H1 (cell line): ENCODE measurements at regions not wholly inside any gene's neighbourhood (a gene's known extent, or its start where the extent isn't known, plus 50 kb on each side); places are given as distances from the start of the nearest gene placed in this dataset.

Experiments
- EGR1 ChIP-seq: IDR thresholded peaks from 2 replicates; pipeline ENCODE4 v1.6.1; 2011; ENCODE audit warnings: low read depth, low read length, borderline replicate concordance
- SIN3A ChIP-seq, 2 experiments: IDR thresholded peaks in 1 of 2; conservative IDR thresholded peaks in 1 of 2; 2 replicates each; pipeline ENCODE4 v1.6.1; 2011 to 2012; ENCODE audit warnings: low read length in 2 of 2, improper control_type of control experiment in 1 of 2, low read depth in 1 of 2, mild to moderate bottlenecking in 1 of 2
- TAF1 ChIP-seq: IDR thresholded peaks from 2 replicates; pipeline ENCODE4 v1.6.1; 2011; ENCODE audit warnings: mild to moderate bottlenecking, low read depth, low read length
- YY1 ChIP-seq: IDR thresholded peaks from 2 replicates; pipeline ENCODE4 v1.6.1; 2011; ENCODE audit warnings: low read depth, mild to moderate bottlenecking, low read length

DNA sequence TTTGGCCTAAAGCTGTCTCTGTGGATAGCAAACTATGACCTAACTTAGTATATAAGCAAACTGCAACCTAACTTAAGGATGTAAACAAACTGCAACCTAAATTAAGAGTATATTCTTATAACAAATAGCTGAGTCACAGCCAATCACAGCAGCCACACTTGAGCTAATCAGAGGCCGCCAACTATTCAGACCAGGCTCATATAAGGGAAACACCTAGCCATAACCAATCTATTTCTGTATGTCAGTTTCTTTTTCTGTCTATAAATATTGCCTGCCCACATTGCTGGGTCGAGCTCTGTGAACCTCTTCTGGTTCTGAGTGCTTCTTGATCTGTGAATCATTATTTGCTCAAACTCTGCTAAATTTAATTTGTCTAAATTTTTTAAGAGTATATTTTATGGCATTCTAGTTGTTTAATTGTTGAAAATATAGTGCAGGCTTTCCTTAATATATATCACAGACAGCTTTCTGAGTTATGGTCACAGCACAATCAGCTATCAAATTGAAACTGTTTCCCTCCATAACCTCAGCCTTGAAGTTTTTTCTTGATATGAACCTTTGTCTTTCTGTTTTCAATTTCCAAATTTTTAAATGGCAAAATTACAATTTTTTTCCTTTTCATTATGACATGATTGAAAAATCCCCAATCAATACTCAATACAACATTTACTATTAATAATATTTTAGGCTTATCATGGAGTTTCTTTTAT, 327.1 kb upstream of the NUDT12 start (continued):
- TF ChIP-seq SIN3A (conservative IDR thresholded peaks at IDR 0.05 in 1 of 2, IDR thresholded peaks at IDR 0.05 in 1 of 2; ENCODE audit: low read depth in 1 of 2, low read length in 2 of 2), result no peak
- TF ChIP-seq TAF1, result no peak
- TF ChIP-seq YY1, result no peak
- TF ChIP-seq EGR1, result no peak
